ENCODE measurements at regions not wholly inside any gene's neighbourhood (a gene's known extent, or its start where the extent isn't known, plus 50 kb on each side); places are given as distances from the start of the nearest gene placed in this dataset.

- no peak for FAIRE-seq
- Histone ChIP-seq H3K4me1 (ENCODE audit: control insufficient read depth, extremely low read depth, insufficient read depth, low read length) (no peaks in the 10 kb centered on the region), H3K9ac (replicated peaks; ENCODE audit: extremely low read depth, insufficient read depth, low read length) (no peak overlapping the region), H3K4me2 (ENCODE audit: insufficient read depth, low read length) (no peak overlapping the region), H3K79me2 (ENCODE audit: control insufficient read depth, insufficient read depth, low read length) (no peaks in the 10 kb centered on the region), H3K9me1 (replicated peaks; ENCODE audit: control insufficient read depth, extremely low read depth, insufficient read depth, low read length) (no peaks in the 10 kb centered on the region), H3K27ac (ENCODE audit: insufficient read depth, low read depth, low read length) (no peak overlapping the region), H3K4me3 (replicated peaks in 1 of 3; ENCODE audit: insufficient read depth in 1 of 3, low read depth in 1 of 3, low read length in 3 of 3) (no peak overlapping the region), H2AFZ (ENCODE audit: low read depth, low read length) (no peak overlapping the region), H3K9me3 (replicated peaks; ENCODE audit: control insufficient read depth, insufficient read depth, low read length) (no peaks in the 10 kb centered on the region), H3K27me3 (ENCODE audit: control insufficient read depth in 2 of 2, insufficient read depth in 2 of 2, low read length in 2 of 2) (no peaks in the 10 kb centered on the region), H4K20me1 (replicated peaks; ENCODE audit: control insufficient read depth, extremely low read depth, insufficient read depth, low read length) (no peaks in the 10 kb centered on the region), H3K36me3 (ENCODE audit: control insufficient read depth in 2 of 2, extremely low read depth in 1 of 2, insufficient read depth in 2 of 2, low read length in 2 of 2) (no peaks in the 10 kb centered on the region)
- dilution Hi-C loops (cut with MboI; ENCODE audit: extremely low pct_ligation_motif_present, low sequenced_read_pairs): no loop called here
- CTCF ChIA-PET: no interaction called here
- intact Hi-C loops (cut with micrococcal nuclease): no loop called here
- no peak for TF ChIP-seq CTCF (IDR thresholded peaks at IDR 0.05; ENCODE audit: extremely low read depth in 1 of 2, insufficient read depth in 1 of 2, low read depth in 1 of 2, low read length in 2 of 2)
- no peak for TF ChIP-seq MAX (IDR thresholded peaks at IDR 0.05; ENCODE audit: insufficient read depth, insufficient read length)
- TF ChIP-seq MYC (IDR thresholded peaks at IDR 0.05; ENCODE audit: low read depth, low read length): no peak
- TF ChIP-seq GATA2 (IDR thresholded peaks at IDR 0.05; ENCODE audit: insufficient read depth, insufficient read length, low read depth, low read length): no peak
- TF ChIP-seq FOS (IDR thresholded peaks at IDR 0.05; ENCODE audit: borderline replicate concordance, insufficient read depth, low read length): no peak
- no peak for TF ChIP-seq JUN (IDR thresholded peaks at IDR 0.05; ENCODE audit: borderline replicate concordance, insufficient read depth, insufficient read length, low read depth)
- no peak for TF ChIP-seq POLR2A (IDR thresholded peaks at IDR 0.05; ENCODE audit: low read depth, low read length)
- no peak for TF ChIP-seq POLR2AphosphoS5 (IDR thresholded peaks at IDR 0.05; ENCODE audit: insufficient read depth, low read depth, low read length)
- TF ChIP-seq EZH2 (IDR thresholded peaks at IDR 0.05; ENCODE audit: borderline replicate concordance, low read depth, low read length, severe bottlenecking): no peak
- DNase-seq (ENCODE audit: low read depth, low spot score): no peak
- POLR2A ChIA-PET: no interaction called here
- BruUV-seq (replicated peaks): no TSS peak
These were observed 162.5 kb upstream of the GAS1 start for GRCh38 chr9:87109851-87110250.

All from endothelial cell of umbilical vein (primary cell).